ENCODE measurements at regions not wholly inside any gene's neighbourhood (a gene's known extent, or its start where the extent isn't known, plus 50 kb on each side); places are given as distances from the start of the nearest gene placed in this dataset.

DNA sequence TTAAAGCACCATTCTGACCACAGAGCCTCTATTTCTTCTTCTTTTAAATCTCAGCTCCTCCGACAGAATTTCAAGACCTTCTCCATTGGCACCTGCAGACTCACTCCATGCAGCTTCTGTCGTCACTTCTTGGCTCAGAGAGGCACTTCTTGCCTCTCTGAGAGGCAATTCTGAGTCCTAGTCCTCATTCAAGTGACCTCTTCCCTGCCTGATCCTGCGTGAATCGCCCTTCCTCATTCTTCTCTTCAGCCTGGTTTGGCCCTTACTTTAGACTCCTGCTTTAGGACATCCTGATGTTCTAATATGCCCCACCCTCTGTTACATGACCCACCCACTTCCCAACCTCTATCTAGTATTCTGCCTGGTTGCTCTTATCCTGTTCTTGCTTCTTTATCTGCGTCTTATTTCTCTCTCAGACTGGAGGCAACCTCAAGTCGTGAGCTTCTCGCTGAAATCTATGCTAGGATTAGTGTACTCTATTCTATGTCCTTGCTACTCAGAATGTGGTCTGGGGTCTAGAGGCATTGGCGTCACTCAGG is 55.6 kb upstream of the CISTR start (continued):
- no peak for TF ChIP-seq ZHX1 (CRISPR knock-in tag; IDR thresholded peaks at IDR 0.05; ENCODE audit: low read depth)
- TF ChIP-seq HOMEZ (CRISPR knock-in tag; IDR thresholded peaks at IDR 0.05; ENCODE audit: low read depth), result no peak
- no peak for TF ChIP-seq GATA4 (IDR thresholded peaks at IDR 0.05; ENCODE audit: borderline replicate concordance, low read depth)
- no peak for TF ChIP-seq ZNF629 (CRISPR knock-in tag; conservative IDR thresholded peaks at IDR 0.05)
- TF ChIP-seq SP1 (IDR thresholded peaks at IDR 0.05), result no peak
- TF ChIP-seq SP1 (CRISPR knock-in tag; IDR thresholded peaks at IDR 0.05), result no peak
- TF ChIP-seq, protein P1, sequence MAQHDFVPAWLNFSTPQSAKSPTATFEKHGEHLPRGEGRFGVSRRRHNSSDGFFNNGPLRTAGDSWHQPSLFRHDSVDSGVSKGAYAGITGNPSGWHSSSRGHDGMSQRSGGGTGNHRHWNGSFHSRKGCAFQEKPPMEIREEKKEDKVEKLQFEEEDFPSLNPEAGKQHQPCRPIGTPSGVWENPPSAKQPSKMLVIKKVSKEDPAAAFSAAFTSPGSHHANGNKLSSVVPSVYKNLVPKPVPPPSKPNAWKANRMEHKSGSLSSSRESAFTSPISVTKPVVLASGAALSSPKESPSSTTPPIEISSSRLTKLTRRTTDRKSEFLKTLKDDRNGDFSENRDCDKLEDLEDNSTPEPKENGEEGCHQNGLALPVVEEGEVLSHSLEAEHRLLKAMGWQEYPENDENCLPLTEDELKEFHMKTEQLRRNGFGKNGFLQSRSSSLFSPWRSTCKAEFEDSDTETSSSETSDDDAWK (CRISPR knock-in tag; IDR thresholded peaks at IDR 0.05), result no peak
- TF ChIP-seq ZNF441 (CRISPR knock-in tag; IDR thresholded peaks at IDR 0.05; ENCODE audit: borderline replicate concordance), result no peak

Measured in HepG2 (cell line).